ENCODE measurements at regions not wholly inside any gene's neighbourhood (a gene's known extent, or its start where the extent isn't known, plus 50 kb on each side); places are given as distances from the start of the nearest gene placed in this dataset.
"Not testable (repeated sequence)": the region's sequence is repeated elsewhere in the genome, so short reads cannot be mapped to it uniquely, and the experiment has no call there.

GRCh38 chr4:49221209-49221608, 235.1 kb downstream of the CWH43 start:
- Histone ChIP-seq H3K27me3 (ENCODE audit: insufficient read depth in 3 of 3, low read length in 2 of 3) (no peaks in the 10 kb centered on the region), H3K4me3 (no peak overlapping the region), H3K36me3 (ENCODE audit: insufficient read depth in 1 of 2, low read depth in 1 of 2) (no peaks in the 10 kb centered on the region), H3K4me1 (no peaks in the 10 kb centered on the region), H3K27ac (no peak overlapping the region), H3K9me3 (no peaks in the 10 kb centered on the region)
- DNase-seq = no peak
- TF ChIP-seq CTCF (IDR thresholded peaks at IDR 0.05) = no peak
- no peak for ATAC-seq
- intact Hi-C loops (cut with DNase I) = no loop called here
- 38 to 44% (median 44%) methylated on average over 4 of the region's 4 CpGs for WGBS, 3 donors

- intact Hi-C loops (cut with DNase I); H3K4me3 ChIP-seq; DNase-seq; ATAC-seq; H3K27ac ChIP-seq; H3K9me3 ChIP-seq; H3K36me3 ChIP-seq (ENCODE audit: insufficient read depth in 1 of 2, low read depth in 1 of 2); H3K27me3 ChIP-seq (ENCODE audit: insufficient read depth in 3 of 3, low read length in 2 of 3); H3K4me1 ChIP-seq: not testable (repeated sequence)
- 20 to 38% (median 23%) methylated on average over 1 of the region's 1 CpG for WGBS, 3 donors
Measured at GRCh38 chr4:49222810-49223209, 236.7 kb downstream of the CWH43 start.

- intact Hi-C loops (cut with DNase I); DNase-seq; ATAC-seq; H3K9me3 ChIP-seq; H3K36me3 ChIP-seq (ENCODE audit: insufficient read depth in 1 of 2, low read depth in 1 of 2); H3K27ac ChIP-seq; H3K4me1 ChIP-seq; H3K27me3 ChIP-seq (ENCODE audit: insufficient read depth in 3 of 3, low read length in 2 of 3); H3K4me3 ChIP-seq: not testable (repeated sequence)
- 66 to 73% (median 67%) methylated on average over 5 to 6 of the region's 6 CpGs for WGBS, 3 donors
Measured at GRCh38 chr4:49226216-49226866, 240.3 kb downstream of the CWH43 start.

GRCh38 chr4:49227941-49228340, 241.9 kb downstream of the CWH43 start:
- H3K4me3 ChIP-seq; ATAC-seq; H3K27ac ChIP-seq; H3K4me1 ChIP-seq; H3K36me3 ChIP-seq (ENCODE audit: insufficient read depth in 1 of 2, low read depth in 1 of 2); H3K9me3 ChIP-seq; intact Hi-C loops (cut with DNase I); DNase-seq; H3K27me3 ChIP-seq (ENCODE audit: insufficient read depth in 3 of 3, low read length in 2 of 3): not testable (repeated sequence)
- 80 to 94% (median 89%) methylated on average over 1 of the region's 1 CpG for WGBS, 3 donors

GRCh38 chr4:49229243-49229642, 243.2 kb downstream of the CWH43 start:
- H3K27me3 ChIP-seq (ENCODE audit: insufficient read depth in 3 of 3, low read length in 2 of 3); H3K36me3 ChIP-seq (ENCODE audit: insufficient read depth in 1 of 2, low read depth in 1 of 2); H3K4me1 ChIP-seq; ATAC-seq; intact Hi-C loops (cut with DNase I); H3K9me3 ChIP-seq; H3K27ac ChIP-seq; DNase-seq; H3K4me3 ChIP-seq: not testable (repeated sequence)
- WGBS, 3 donors = 30 to 45% (median 42%) methylated on average over 1 of the region's 1 CpG

- intact Hi-C loops (cut with DNase I) = not testable (repeated sequence)
Measured at GRCh38 chr4:49229713-49230112, 243.6 kb downstream of the CWH43 start.

GRCh38 chr4:49233346-49233745, 247.3 kb downstream of the CWH43 start:
- H3K9me3 ChIP-seq; DNase-seq; intact Hi-C loops (cut with DNase I); H3K27ac ChIP-seq; H3K36me3 ChIP-seq (ENCODE audit: insufficient read depth in 1 of 2, low read depth in 1 of 2); H3K27me3 ChIP-seq (ENCODE audit: insufficient read depth in 3 of 3, low read length in 2 of 3); ATAC-seq; H3K4me3 ChIP-seq; H3K4me1 ChIP-seq: not testable (repeated sequence)
- 22 to 31% (median 29%) methylated on average over 2 of the region's 3 CpGs for WGBS, 3 donors

More at GRCh38 chr4:49229713-49230112, 243.6 kb downstream of the CWH43 start:
- not testable (repeated sequence) for ATAC-seq; DNase-seq; H3K27me3 ChIP-seq (ENCODE audit: insufficient read depth in 3 of 3, low read length in 2 of 3); H3K36me3 ChIP-seq (ENCODE audit: insufficient read depth in 1 of 2, low read depth in 1 of 2); H3K4me1 ChIP-seq; H3K9me3 ChIP-seq; H3K27ac ChIP-seq; H3K4me3 ChIP-seq
- 49 to 52% (median 50%) methylated on average over 6 of the region's 6 CpGs for WGBS, 3 donors

GRCh38 chr4:49233749-49234148, 247.7 kb downstream of the CWH43 start:
- H3K36me3 ChIP-seq (ENCODE audit: insufficient read depth in 1 of 2, low read depth in 1 of 2); ATAC-seq; DNase-seq; H3K27ac ChIP-seq; intact Hi-C loops (cut with DNase I); H3K4me1 ChIP-seq; H3K4me3 ChIP-seq; H3K27me3 ChIP-seq (ENCODE audit: insufficient read depth in 3 of 3, low read length in 2 of 3); H3K9me3 ChIP-seq: not testable (repeated sequence)
- 49 to 67% (median 53%) methylated on average over 1 of the region's 1 CpG for WGBS, 3 donors

GRCh38 chr4:49234382-49234781, 248.3 kb downstream of the CWH43 start:
- DNase-seq; H3K4me1 ChIP-seq; H3K36me3 ChIP-seq (ENCODE audit: insufficient read depth in 1 of 2, low read depth in 1 of 2); ATAC-seq; H3K27ac ChIP-seq; H3K27me3 ChIP-seq (ENCODE audit: insufficient read depth in 3 of 3, low read length in 2 of 3); H3K9me3 ChIP-seq; intact Hi-C loops (cut with DNase I); H3K4me3 ChIP-seq: not testable (repeated sequence)
- 25 to 39% (median 31%) methylated on average over 2 of the region's 3 CpGs for WGBS, 3 donors

GRCh38 chr4:49235413-49236160, 249.5 kb downstream of the CWH43 start:
- H3K4me3 ChIP-seq; H3K27me3 ChIP-seq (ENCODE audit: insufficient read depth in 3 of 3, low read length in 2 of 3); H3K4me1 ChIP-seq; intact Hi-C loops (cut with DNase I); H3K27ac ChIP-seq; DNase-seq; ATAC-seq; H3K36me3 ChIP-seq (ENCODE audit: insufficient read depth in 1 of 2, low read depth in 1 of 2); H3K9me3 ChIP-seq: not testable (repeated sequence)
- WGBS, 3 donors = 77 to 83% (median 79%) methylated on average over 7 of the region's 8 CpGs
